Sciatic nerve (tissue), 2 donors: ENCODE measurements at regions not wholly inside any gene's neighbourhood (a gene's known extent, or its start where the extent isn't known, plus 50 kb on each side); places are given as distances from the start of the nearest gene placed in this dataset.
"Not testable (repeated sequence)": the region's sequence is repeated elsewhere in the genome, so short reads cannot be mapped to it uniquely, and the experiment has no call there.

Experiments
- ATAC-seq: fragments of 200-7000 bp; cut with Tn5 transposase; one replicate; pipeline ENCODE4 v1.9.1; 2020; ENCODE audit warnings: mild to moderate bottlenecking, moderate library complexity
- DNase-seq: peaks from one replicate; pipeline ENCODE4 v3.0.0-alpha.2; 2020; ENCODE audit warnings: low spot score
- intact Hi-C: fragments of 100-400 bp; cut with DNase I; formaldehyde crosslinking; loops from one replicate; pipeline ENCODE4 v1.14.2; 2022
- donor health status: DM: no; HTN: no; CAD: no.
- donor health status: DM: no; HTN: no; CAD: no.

GRCh38 chr10:33781606-33782395, 447.3 kb upstream of the NRP1 start:
- DNase-seq = no peak
- intact Hi-C loops = no loop called here
- peak; percentile 76 for ATAC-seq

GRCh38 chr10:33780961-33781360, 446.5 kb upstream of the NRP1 start:
- ATAC-seq (peak; percentile 30), DNase-seq (no peak)
- intact Hi-C loops = no loop called here

- DNase-seq (no peak), ATAC-seq (no peak)
- intact Hi-C loops = no loop called here
These were observed 442.8 kb upstream of the NRP1 start for GRCh38 chr10:33777223-33777622.

GRCh38 chr10:33776419-33777070, 442.1 kb upstream of the NRP1 start:
- DNase-seq (no peak), ATAC-seq (no peak)
- intact Hi-C loops = no loop called here

- ATAC-seq (no peak), DNase-seq (no peak)
- intact Hi-C loops = no loop called here
These were observed 440.4 kb upstream of the NRP1 start for GRCh38 chr10:33774857-33775256.

GRCh38 chr10:33773886-33774480, 439.5 kb upstream of the NRP1 start:
- no peak for DNase-seq
- intact Hi-C loops = no loop called here
- peak; percentile 35 for ATAC-seq

- no peak for ATAC-seq
- DNase-seq = no peak
- intact Hi-C loops = no loop called here
These were observed 438.7 kb upstream of the NRP1 start for GRCh38 chr10:33773253-33773573.

GRCh38 chr10:33772370-33773252, 438.1 kb upstream of the NRP1 start:
- intact Hi-C loops = no loop called here
- ATAC-seq = peak; percentile 93
- DNase-seq = no peak

- ATAC-seq, intact Hi-C loops, DNase-seq: not testable (repeated sequence)
These were observed 437.4 kb upstream of the NRP1 start for GRCh38 chr10:33771856-33772255.

- no peak for ATAC-seq
These were observed 430.3 kb upstream of the NRP1 start for GRCh38 chr10:33764694-33765185.

GRCh38 chr10:33760056-33760943, 425.8 kb upstream of the NRP1 start:
- ATAC-seq = no peak
- intact Hi-C loops = no loop called here
- no peak for DNase-seq

More at GRCh38 chr10:33764694-33765185, 430.3 kb upstream of the NRP1 start:
- intact Hi-C loops = no loop called here
- no peak for DNase-seq

- no peak for ATAC-seq
- no peak for DNase-seq
- intact Hi-C loops = no loop called here
These were observed 424.7 kb upstream of the NRP1 start for GRCh38 chr10:33759191-33759590.

- intact Hi-C loops = no loop called here
- no peak for ATAC-seq
These were observed 423.8 kb upstream of the NRP1 start for GRCh38 chr10:33758299-33758698.

GRCh38 chr10:33754052-33754451, 419.6 kb upstream of the NRP1 start:
- intact Hi-C loops = no loop called here
- ATAC-seq (no peak), DNase-seq (no peak)

More at GRCh38 chr10:33758299-33758698, 423.8 kb upstream of the NRP1 start:
- DNase-seq = no peak

GRCh38 chr10:33753389-33753788, 418.9 kb upstream of the NRP1 start:
- no peak for ATAC-seq
- intact Hi-C loops = no loop called here

GRCh38 chr10:33749790-33750189, 415.3 kb upstream of the NRP1 start:
- DNase-seq (no peak), ATAC-seq (no peak)
- intact Hi-C loops = no loop called here

More at GRCh38 chr10:33753389-33753788, 418.9 kb upstream of the NRP1 start:
- DNase-seq = no peak

- no peak for DNase-seq
- intact Hi-C loops = no loop called here
- no peak for ATAC-seq
These were observed 414.7 kb upstream of the NRP1 start for GRCh38 chr10:33749067-33749735.

- ATAC-seq = no peak
- no peak for DNase-seq
- intact Hi-C loops = no loop called here
These were observed 412.4 kb upstream of the NRP1 start for GRCh38 chr10:33746836-33747268.
